HG02870 (cell line): ENCODE measurements at regions not wholly inside any gene's neighbourhood (a gene's known extent, or its start where the extent isn't known, plus 50 kb on each side); places are given as distances from the start of the nearest gene placed in this dataset.

Source experiments
- ATAC-seq: cut with Tn5 transposase; IDR thresholded peaks from one replicate; pipeline ENCODE4 v1.9.1; 2021; ENCODE audit warnings: mild to moderate bottlenecking, moderate library complexity; ENCODE audit not compliant: unreplicated experiment

GRCh38 chr11:43545610-43546009 is 134.9 kb upstream of the HSD17B12 start:
- ATAC-seq, result no peak

DNA sequence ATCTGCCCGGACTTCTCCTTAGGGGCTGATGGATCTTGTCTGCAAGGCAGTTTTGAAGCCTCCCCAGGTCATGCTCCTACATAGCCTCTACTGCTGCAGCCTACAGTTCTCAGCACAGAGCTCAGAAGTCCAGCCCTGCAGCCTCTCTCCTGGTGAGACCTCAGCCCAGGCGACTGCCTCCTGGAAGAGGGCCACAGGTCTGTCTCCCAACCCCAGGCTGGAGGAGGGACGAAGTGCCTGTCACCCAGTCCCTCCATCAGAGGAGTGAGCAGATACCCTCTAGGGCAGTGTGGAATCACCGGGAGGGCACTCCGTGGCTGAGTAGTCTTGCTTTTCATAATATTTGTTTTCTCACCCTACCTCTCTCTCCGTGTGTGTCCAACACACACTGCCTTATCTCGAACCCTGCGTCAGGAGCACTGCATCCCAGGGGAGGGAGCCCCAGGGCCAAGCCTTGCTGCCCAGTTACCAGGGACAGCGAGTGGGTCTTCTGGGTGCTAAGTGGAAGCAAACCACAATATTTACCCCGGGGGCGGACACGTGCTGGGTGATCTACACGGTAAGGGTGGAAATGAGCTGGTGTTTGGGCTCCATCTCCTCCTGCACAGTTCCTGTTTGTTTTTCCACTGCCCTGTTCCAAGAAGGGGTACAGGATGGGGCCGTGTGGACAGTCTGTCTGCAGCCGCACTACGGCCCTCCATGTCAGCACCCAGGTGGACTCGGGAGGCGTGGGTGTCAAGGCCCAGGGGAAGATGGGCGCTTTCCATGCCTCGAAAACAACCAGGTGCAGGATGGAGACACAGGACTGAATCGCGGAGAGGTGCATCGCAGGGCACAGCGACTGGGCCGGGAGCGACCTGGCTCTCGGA is 133.7 kb upstream of the HSD17B12 start:
- ATAC-seq, result no peak

DNA sequence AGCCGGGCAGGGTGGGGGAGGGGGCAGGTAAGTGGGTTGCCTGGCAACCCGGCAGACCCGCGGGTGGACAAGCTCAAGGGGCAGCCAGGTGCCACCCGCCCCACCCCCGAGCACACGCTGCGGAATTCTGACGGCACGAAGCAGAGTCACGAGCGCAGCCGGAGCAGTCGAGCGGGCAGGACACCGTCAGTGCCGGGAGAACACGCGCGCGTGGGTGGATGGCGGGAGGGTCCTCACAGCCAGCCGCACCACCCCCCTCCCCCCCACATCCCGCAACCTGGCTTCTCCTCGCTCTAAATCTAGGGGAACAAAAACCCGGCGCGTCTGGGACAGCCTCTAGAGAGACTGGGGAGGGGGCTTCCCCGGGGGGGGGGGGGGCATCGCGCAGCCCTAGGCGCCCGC is 133.1 kb upstream of the HSD17B12 start:
- no peak for ATAC-seq

- no peak for ATAC-seq
Observed at GRCh38 chr11:43547889-43548381, 132.6 kb upstream of the HSD17B12 start.

DNA sequence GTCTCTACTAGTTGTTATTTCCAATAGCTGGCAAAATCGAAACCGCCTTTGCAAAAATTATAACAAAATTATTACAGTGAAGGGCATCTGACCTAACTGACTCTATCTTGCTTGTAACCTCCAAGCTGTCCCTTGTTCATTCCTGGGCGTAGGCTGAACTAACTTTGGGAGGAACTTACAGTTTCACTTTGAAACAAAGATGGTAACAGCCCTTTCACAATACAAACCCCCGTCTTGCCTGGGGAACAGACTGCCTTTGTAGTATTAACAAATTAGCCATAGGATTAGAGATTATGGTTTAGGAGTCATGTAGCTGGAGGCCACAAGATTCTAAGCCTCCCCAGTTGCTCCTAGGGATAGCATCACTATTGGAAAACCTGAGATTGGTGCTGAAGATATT is 131.6 kb upstream of the HSD17B12 start:
- no peak for ATAC-seq

DNA sequence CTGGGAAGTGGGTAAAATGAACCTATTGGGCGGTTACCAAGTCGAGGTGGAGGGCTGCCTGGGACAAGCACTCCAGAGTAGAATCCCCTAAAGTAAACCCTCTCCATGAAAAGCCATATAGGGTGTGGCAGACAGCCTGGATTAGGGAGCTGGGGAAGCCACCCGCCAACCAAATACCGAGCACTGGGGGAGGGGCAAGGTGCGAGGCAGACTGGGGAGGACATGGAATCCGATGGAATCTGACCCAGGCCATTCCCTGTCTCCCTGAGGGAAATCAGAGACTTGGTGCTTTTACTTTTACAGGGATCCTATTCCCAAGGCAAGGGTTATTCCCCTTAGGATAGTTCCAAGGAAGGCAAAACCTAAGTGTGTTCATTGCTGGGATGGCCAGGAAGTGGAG is 130.9 kb upstream of the HSD17B12 start:
- ATAC-seq, result no peak

GRCh38 chr11:43550714-43551113 is 129.8 kb upstream of the HSD17B12 start:
- no peak for ATAC-seq

- no peak for ATAC-seq
Observed at GRCh38 chr11:43554148-43554473, 126.4 kb upstream of the HSD17B12 start.

DNA sequence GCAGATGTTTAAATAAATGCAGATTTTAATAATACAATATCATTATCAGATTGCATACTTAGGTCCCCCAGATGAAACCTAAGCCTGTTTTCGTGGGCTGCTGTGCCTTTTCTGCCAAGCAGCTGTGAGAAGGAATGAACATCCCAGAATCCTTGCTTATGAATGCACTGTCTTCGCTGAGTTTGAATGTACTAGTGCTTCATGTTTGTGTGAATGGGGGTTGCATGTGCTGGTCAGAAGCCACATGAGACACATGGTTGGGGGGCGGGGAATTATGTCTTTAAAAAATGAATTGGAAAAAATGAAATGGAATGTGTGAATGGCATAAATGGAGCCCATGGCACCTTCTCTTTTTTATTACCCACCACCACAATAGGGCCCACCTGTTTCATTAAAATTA is 125.4 kb upstream of the HSD17B12 start:
- no peak for ATAC-seq

- ATAC-seq, result no peak
Observed at GRCh38 chr11:43555816-43556611, 124.5 kb upstream of the HSD17B12 start.

- no peak for ATAC-seq
Observed at GRCh38 chr11:43556612-43557375, 123.7 kb upstream of the HSD17B12 start.

GRCh38 chr11:43557553-43558110 is 122.9 kb upstream of the HSD17B12 start:
- no peak for ATAC-seq

GRCh38 chr11:43558146-43558545 is 122.4 kb upstream of the HSD17B12 start:
- ATAC-seq, result no peak

- ATAC-seq, result no peak
Observed at GRCh38 chr11:43558556-43559127, 121.9 kb upstream of the HSD17B12 start.

GRCh38 chr11:43561832-43562231 is 118.7 kb upstream of the HSD17B12 start:
- no peak for ATAC-seq

DNA sequence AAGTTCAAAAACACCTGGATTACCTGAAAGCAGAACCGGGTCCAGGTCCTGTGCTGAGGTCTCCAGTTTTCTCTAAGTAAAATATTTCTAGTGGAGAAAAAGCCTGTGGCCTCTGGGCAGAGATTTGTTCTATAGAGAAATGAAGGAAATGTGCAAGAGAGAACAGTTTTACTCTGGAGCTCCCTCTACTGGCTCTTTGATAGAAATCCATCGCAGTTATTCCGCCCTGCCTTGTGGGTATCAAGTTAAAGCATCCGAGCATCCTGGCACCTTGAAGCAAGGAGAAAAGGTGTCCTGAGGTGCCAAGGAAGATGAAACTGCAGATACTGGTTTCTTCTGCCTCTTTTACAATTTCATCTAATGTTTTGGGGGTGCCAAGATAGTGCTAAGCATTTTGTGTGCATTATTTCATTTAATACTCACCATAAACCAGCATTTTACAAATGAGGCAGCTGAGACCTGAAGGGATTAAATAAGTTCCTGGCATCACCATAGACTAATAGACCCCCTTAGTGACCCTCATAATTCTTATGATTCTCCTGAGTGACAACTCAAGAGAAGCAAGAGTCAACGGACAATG is 113.1 kb upstream of the HSD17B12 start:
- peak; percentile 74 for ATAC-seq

GRCh38 chr11:43573233-43573632 is 107.3 kb upstream of the HSD17B12 start:
- no peak for ATAC-seq

- no peak for ATAC-seq
Observed at GRCh38 chr11:43573873-43574272, 106.7 kb upstream of the HSD17B12 start.

GRCh38 chr11:43574411-43574810 is 106.1 kb upstream of the HSD17B12 start:
- ATAC-seq, result no peak
